ENCODE measurements at regions not wholly inside any gene's neighbourhood (a gene's known extent, or its start where the extent isn't known, plus 50 kb on each side); places are given as distances from the start of the nearest gene placed in this dataset.
"Not testable (repeated sequence)": the region's sequence is repeated elsewhere in the genome, so short reads cannot be mapped to it uniquely, and the experiment has no call there.

DNA sequence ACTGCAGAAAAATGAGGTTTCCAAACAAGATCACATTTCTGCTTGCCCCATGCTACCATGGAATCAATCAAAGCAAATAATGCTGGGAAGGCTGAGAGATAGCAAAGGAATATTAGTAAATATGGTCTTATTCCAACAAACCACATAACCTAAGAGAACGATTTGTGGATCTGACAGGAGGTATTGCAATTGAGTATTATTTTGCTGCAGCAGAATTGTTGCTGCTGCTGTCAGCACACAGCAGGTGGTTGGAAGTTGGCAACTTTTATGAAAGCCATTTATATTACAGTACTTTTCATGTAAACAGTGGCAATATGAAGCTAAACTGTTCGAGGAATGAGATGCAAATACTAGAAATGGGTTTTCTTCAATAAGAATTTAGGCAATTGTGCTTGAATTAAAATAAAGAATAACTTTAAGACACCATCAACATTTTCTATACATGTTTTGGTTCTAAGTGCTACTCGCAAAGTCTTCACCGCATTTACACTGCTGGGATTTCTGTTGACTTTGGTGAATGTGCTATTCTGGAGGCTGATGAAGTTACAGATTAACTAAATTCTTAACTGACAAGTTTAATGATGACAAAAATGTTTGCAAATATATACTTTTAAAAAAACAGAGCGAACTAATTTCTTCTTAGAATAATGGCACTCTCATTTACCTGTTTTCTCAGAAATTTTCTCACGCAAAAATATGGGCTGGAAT, 1285.7 kb downstream of the CNTNAP5 start:
- H3K9ac ChIP-seq (ENCODE audit: low read depth in 1 of 3, low read length in 3 of 3): no peak overlapping the region
- H3K9me3 ChIP-seq (ENCODE audit: control insufficient read depth in 3 of 3, low read length in 3 of 3): no peaks in the 10 kb centered on the region
- H3K27ac ChIP-seq (ENCODE audit: low read depth, low read length): no peak overlapping the region
- H3K4me1 ChIP-seq (ENCODE audit: control insufficient read depth in 3 of 3, insufficient read depth in 3 of 3, low read length in 3 of 3): no peaks in the 10 kb centered on the region
- H3K4me3 ChIP-seq (ENCODE audit: low read length in 3 of 3): no peak overlapping the region
- H3K27me3 ChIP-seq (ENCODE audit: control insufficient read depth in 3 of 3, insufficient read depth in 3 of 3, low read length in 3 of 3): no peaks in the 10 kb centered on the region
- H3K36me3 ChIP-seq (ENCODE audit: control insufficient read depth in 3 of 3, insufficient read depth in 3 of 3, low read length in 3 of 3): no peaks in the 10 kb centered on the region

- Histone ChIP-seq H3K36me3 (ENCODE audit: control insufficient read depth in 3 of 3, insufficient read depth in 3 of 3, low read length in 3 of 3) (no peaks in the 10 kb centered on the region), H3K9ac (ENCODE audit: low read depth in 1 of 3, low read length in 3 of 3) (no peak overlapping the region), H3K27ac (ENCODE audit: low read depth, low read length) (no peak overlapping the region), H3K4me1 (ENCODE audit: control insufficient read depth in 3 of 3, insufficient read depth in 3 of 3, low read length in 3 of 3) (no peaks in the 10 kb centered on the region), H3K9me3 (ENCODE audit: control insufficient read depth in 3 of 3, low read length in 3 of 3) (no peaks in the 10 kb centered on the region), H3K4me3 (ENCODE audit: low read length in 3 of 3) (no peak overlapping the region), H3K27me3 (ENCODE audit: control insufficient read depth in 3 of 3, insufficient read depth in 3 of 3, low read length in 3 of 3) (no peaks in the 10 kb centered on the region)
These were observed 1287.3 kb downstream of the CNTNAP5 start for GRCh38 chr2:125312342-125312741.

GRCh38 chr2:125313806-125314205, 1288.7 kb downstream of the CNTNAP5 start:
- H3K27ac ChIP-seq (ENCODE audit: low read depth, low read length): no peak overlapping the region
- no peaks in the 10 kb centered on the region for H3K27me3 ChIP-seq (ENCODE audit: control insufficient read depth in 3 of 3, insufficient read depth in 3 of 3, low read length in 3 of 3)
- H3K36me3 ChIP-seq (ENCODE audit: control insufficient read depth in 3 of 3, insufficient read depth in 3 of 3, low read length in 3 of 3): no peaks in the 10 kb centered on the region
- no peak overlapping the region for H3K4me3 ChIP-seq (ENCODE audit: low read length in 3 of 3)
- no peak overlapping the region for H3K9ac ChIP-seq (ENCODE audit: low read depth in 1 of 3, low read length in 3 of 3)
- no peaks in the 10 kb centered on the region for H3K9me3 ChIP-seq (ENCODE audit: control insufficient read depth in 3 of 3, low read length in 3 of 3)
- H3K4me1 ChIP-seq (ENCODE audit: control insufficient read depth in 3 of 3, insufficient read depth in 3 of 3, low read length in 3 of 3): no peaks in the 10 kb centered on the region

DNA sequence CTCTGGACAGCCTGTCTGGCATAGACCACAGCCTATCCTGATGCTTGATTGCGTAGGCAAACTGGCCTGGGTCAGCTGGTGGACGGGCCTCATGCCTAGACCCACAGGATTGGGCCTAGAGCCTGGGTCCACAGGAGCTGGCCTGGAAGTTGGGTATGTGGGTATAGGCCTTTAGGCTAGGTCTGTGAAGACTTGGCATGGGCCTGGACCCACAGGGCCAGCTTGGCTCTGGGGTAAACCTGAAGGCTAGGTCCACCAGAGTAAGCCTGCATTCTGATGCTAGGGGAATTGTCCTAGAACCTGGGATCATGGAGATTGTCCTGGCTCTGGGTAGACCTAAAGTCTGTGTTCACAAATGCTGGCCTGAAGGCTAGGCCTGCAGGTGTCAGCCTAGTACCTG, 1293.7 kb downstream of the CNTNAP5 start:
- Histone ChIP-seq H3K4me1 (ENCODE audit: control insufficient read depth in 3 of 3, insufficient read depth in 3 of 3, low read length in 3 of 3) (no peaks in the 10 kb centered on the region), H3K27ac (ENCODE audit: low read depth, low read length) (no peak overlapping the region), H3K27me3 (ENCODE audit: control insufficient read depth in 3 of 3, insufficient read depth in 3 of 3, low read length in 3 of 3) (no peaks in the 10 kb centered on the region), H3K9ac (ENCODE audit: low read depth in 1 of 3, low read length in 3 of 3) (no peak overlapping the region), H3K4me3 (ENCODE audit: low read length in 3 of 3) (no peak overlapping the region), H3K9me3 (ENCODE audit: control insufficient read depth in 3 of 3, low read length in 3 of 3) (no peaks in the 10 kb centered on the region), H3K36me3 (ENCODE audit: control insufficient read depth in 3 of 3, insufficient read depth in 3 of 3, low read length in 3 of 3) (no peaks in the 10 kb centered on the region)

GRCh38 chr2:125324273-125324672, 1299.2 kb downstream of the CNTNAP5 start:
- no peaks in the 10 kb centered on the region for H3K27me3 ChIP-seq (ENCODE audit: control insufficient read depth in 3 of 3, insufficient read depth in 3 of 3, low read length in 3 of 3)
- H3K4me1 ChIP-seq (ENCODE audit: control insufficient read depth in 3 of 3, insufficient read depth in 3 of 3, low read length in 3 of 3): no peaks in the 10 kb centered on the region
- no peaks in the 10 kb centered on the region for H3K9me3 ChIP-seq (ENCODE audit: control insufficient read depth in 3 of 3, low read length in 3 of 3)
- no peak overlapping the region for H3K9ac ChIP-seq (ENCODE audit: low read depth in 1 of 3, low read length in 3 of 3)
- H3K4me3 ChIP-seq (ENCODE audit: low read length in 3 of 3): no peak overlapping the region
- H3K27ac ChIP-seq (ENCODE audit: low read depth, low read length): no peak overlapping the region
- H3K36me3 ChIP-seq (ENCODE audit: control insufficient read depth in 3 of 3, insufficient read depth in 3 of 3, low read length in 3 of 3): no peaks in the 10 kb centered on the region

DNA sequence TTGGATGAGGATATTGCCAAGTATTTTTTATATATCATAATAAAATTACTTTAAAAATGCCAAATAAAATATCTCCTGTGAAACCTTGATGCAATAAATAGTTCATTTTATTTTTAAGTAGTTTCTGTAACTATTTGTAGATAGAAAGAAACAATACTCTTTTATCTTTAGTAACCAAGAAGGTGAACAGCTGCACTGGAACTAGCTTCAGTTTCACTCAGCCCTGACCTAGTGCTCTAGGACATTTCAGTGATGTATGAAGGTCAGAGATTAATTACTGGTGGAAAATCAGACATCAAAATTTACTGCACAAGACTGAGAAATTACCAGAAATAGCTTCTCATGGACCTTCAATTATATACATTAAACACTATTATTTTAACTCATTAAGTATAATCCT, 1305.0 kb downstream of the CNTNAP5 start:
- no peaks in the 10 kb centered on the region for H3K4me1 ChIP-seq (ENCODE audit: control insufficient read depth in 3 of 3, insufficient read depth in 3 of 3, low read length in 3 of 3)
- H3K36me3 ChIP-seq (ENCODE audit: control insufficient read depth in 3 of 3, insufficient read depth in 3 of 3, low read length in 3 of 3): no peaks in the 10 kb centered on the region
- H3K4me3 ChIP-seq (ENCODE audit: low read length in 3 of 3): no peak overlapping the region
- peaks cover 0 to 2% (median 0%) of the 10 kb centered on the region in 3 donors for H3K9me3 ChIP-seq (ENCODE audit: control insufficient read depth in 3 of 3, low read length in 3 of 3)
- no peaks in the 10 kb centered on the region for H3K27me3 ChIP-seq (ENCODE audit: control insufficient read depth in 3 of 3, insufficient read depth in 3 of 3, low read length in 3 of 3)
- no peak overlapping the region for H3K27ac ChIP-seq (ENCODE audit: low read depth, low read length)
- no peak overlapping the region for H3K9ac ChIP-seq (ENCODE audit: low read depth in 1 of 3, low read length in 3 of 3)

- Histone ChIP-seq H3K4me1 (ENCODE audit: control insufficient read depth in 3 of 3, insufficient read depth in 3 of 3, low read length in 3 of 3) (no peaks in the 10 kb centered on the region), H3K36me3 (ENCODE audit: control insufficient read depth in 3 of 3, insufficient read depth in 3 of 3, low read length in 3 of 3) (no peaks in the 10 kb centered on the region), H3K4me3 (ENCODE audit: low read length in 3 of 3) (no peak overlapping the region), H3K27ac (ENCODE audit: low read depth, low read length) (no peak overlapping the region), H3K9me3 (ENCODE audit: control insufficient read depth in 3 of 3, low read length in 3 of 3) (no peaks in the 10 kb centered on the region), H3K9ac (ENCODE audit: low read depth in 1 of 3, low read length in 3 of 3) (no peak overlapping the region), H3K27me3 (ENCODE audit: control insufficient read depth in 3 of 3, insufficient read depth in 3 of 3, low read length in 3 of 3) (no peaks in the 10 kb centered on the region)
These were observed 1314.6 kb upstream of the GYPC start for GRCh38 chr2:125341353-125341752.

GRCh38 chr2:125353542-125353941, 1302.4 kb upstream of the GYPC start:
- not testable (repeated sequence) for H3K27ac ChIP-seq (ENCODE audit: low read depth, low read length); H3K27me3 ChIP-seq (ENCODE audit: control insufficient read depth in 3 of 3, insufficient read depth in 3 of 3, low read length in 3 of 3); H3K4me3 ChIP-seq (ENCODE audit: low read length in 3 of 3); H3K36me3 ChIP-seq (ENCODE audit: control insufficient read depth in 3 of 3, insufficient read depth in 3 of 3, low read length in 3 of 3); H3K9me3 ChIP-seq (ENCODE audit: control insufficient read depth in 3 of 3, low read length in 3 of 3); H3K4me1 ChIP-seq (ENCODE audit: control insufficient read depth in 3 of 3, insufficient read depth in 3 of 3, low read length in 3 of 3); H3K9ac ChIP-seq (ENCODE audit: low read depth in 1 of 3, low read length in 3 of 3)

GRCh38 chr2:125364192-125364983, 1291.6 kb upstream of the GYPC start:
- Histone ChIP-seq H3K9me3 (ENCODE audit: control insufficient read depth in 3 of 3, low read length in 3 of 3) (no peaks in the 10 kb centered on the region), H3K36me3 (ENCODE audit: control insufficient read depth in 3 of 3, insufficient read depth in 3 of 3, low read length in 3 of 3) (no peaks in the 10 kb centered on the region), H3K4me1 (ENCODE audit: control insufficient read depth in 3 of 3, insufficient read depth in 3 of 3, low read length in 3 of 3) (no peaks in the 10 kb centered on the region), H3K27ac (ENCODE audit: low read depth, low read length) (no peak overlapping the region), H3K27me3 (ENCODE audit: control insufficient read depth in 3 of 3, insufficient read depth in 3 of 3, low read length in 3 of 3) (no peaks in the 10 kb centered on the region), H3K9ac (ENCODE audit: low read depth in 1 of 3, low read length in 3 of 3) (no peak overlapping the region), H3K4me3 (ENCODE audit: low read length in 3 of 3) (no peak overlapping the region)

- no peaks in the 10 kb centered on the region for H3K9me3 ChIP-seq (ENCODE audit: control insufficient read depth in 3 of 3, low read length in 3 of 3)
- H3K36me3 ChIP-seq (ENCODE audit: control insufficient read depth in 3 of 3, insufficient read depth in 3 of 3, low read length in 3 of 3): no peaks in the 10 kb centered on the region
- no peak overlapping the region for H3K4me3 ChIP-seq (ENCODE audit: low read length in 3 of 3)
- no peak overlapping the region for H3K27ac ChIP-seq (ENCODE audit: low read depth, low read length)
- H3K4me1 ChIP-seq (ENCODE audit: control insufficient read depth in 3 of 3, insufficient read depth in 3 of 3, low read length in 3 of 3): no peaks in the 10 kb centered on the region
- H3K27me3 ChIP-seq (ENCODE audit: control insufficient read depth in 3 of 3, insufficient read depth in 3 of 3, low read length in 3 of 3): no peaks in the 10 kb centered on the region
- no peak overlapping the region for H3K9ac ChIP-seq (ENCODE audit: low read depth in 1 of 3, low read length in 3 of 3)
These were observed 1291.0 kb upstream of the GYPC start for GRCh38 chr2:125364984-125365265.
